ENCODE measurements at regions not wholly inside any gene's neighbourhood (a gene's known extent, or its start where the extent isn't known, plus 50 kb on each side); places are given as distances from the start of the nearest gene placed in this dataset.
A peak's percentile ranks its signal among the peaks of the same experiment; 100 is the strongest.
"Not testable (repeated sequence)": the region's sequence is repeated elsewhere in the genome, so short reads cannot be mapped to it uniquely, and the experiment has no call there.

- DNase-seq: no peak
Observed at GRCh38 chr10:5576780-5577624, 52.2 kb downstream of the CALML3 start.

- DNase-seq: not testable (repeated sequence)
Observed at GRCh38 chr10:5580038-5580428, 55.3 kb downstream of the CALML3 start.

- peak; percentile 73 for DNase-seq
Observed at GRCh38 chr10:5581670-5582566, 57.2 kb downstream of the CALML3 start.

- no peak for DNase-seq
Observed at GRCh38 chr10:5582736-5583135, 58.0 kb downstream of the CALML3 start.

GRCh38 chr10:5583525-5584175 is 58.9 kb downstream of the CALML3 start:
- no peak for DNase-seq

GRCh38 chr10:5584895-5585516 is 60.2 kb downstream of the CALML3 start:
- no peak for DNase-seq

- no peak for DNase-seq
Observed at GRCh38 chr10:5585517-5586206, 60.9 kb downstream of the CALML3 start.

- DNase-seq: no peak
Observed at GRCh38 chr10:5587151-5588079, 62.7 kb downstream of the CALML3 start.

- DNase-seq: no peak
Observed at GRCh38 chr10:5588080-5588453, 63.3 kb downstream of the CALML3 start.

GRCh38 chr10:5588603-5589002 is 63.8 kb downstream of the CALML3 start:
- DNase-seq: no peak

All from MV-4-11 (cell line).